H1 (cell line): ENCODE measurements at regions not wholly inside any gene's neighbourhood (a gene's known extent, or its start where the extent isn't known, plus 50 kb on each side); places are given as distances from the start of the nearest gene placed in this dataset.

Source experiments
- CTCF ChIA-PET: fragments of 300-600 bp; sonication (Branson Sonifier 250); formaldehyde crosslinking; loops from one replicate; lab custom pipeline; 2021; ENCODE audit not compliant: partially characterized antibody; lab: Charles Lee
- POLR2A ChIA-PET: fragments of 300-600 bp; sonication (Branson Sonifier 250); formaldehyde crosslinking; loops from one replicate; lab custom pipeline; 2021; ENCODE audit warnings: inconsistent platforms; ENCODE audit not compliant: partially characterized antibody; lab: Charles Lee
- DNase-seq, 2 experiments: peaks; one replicate each; pipeline versions ENCODE4 v3.0.0 to v3.0.0-alpha.2; 2010 to 2022; ENCODE audit warnings: low spot score in 2 of 2, low read depth in 1 of 2, mixed read lengths in 1 of 2
- FAIRE-seq: peaks from 2 replicates; lab custom pipeline; 2011; peaks lifted over from hg19 to GRCh38; lab: Jason Lieb, UNC
- H2AFZ ChIP-seq: 2 replicates; pipeline ENCODE4 v1.8.1; 2012; ENCODE audit warnings: low read length, inconsistent platforms
- H2AK5ac ChIP-seq: 2 replicates; pipeline ENCODE4 v1.6.1; 2013; ENCODE audit warnings: low read depth, low read length
- H2BK120ac ChIP-seq: replicated peaks from 2 replicates; pipeline ENCODE3; 2013; ENCODE audit warnings: low read depth, low read length, inconsistent platforms
- H2BK12ac ChIP-seq: 2 replicates; pipeline ENCODE4 v1.6.1; 2013; ENCODE audit warnings: low read depth, low read length
- H2BK15ac ChIP-seq: 2 replicates; pipeline ENCODE4 v1.6.1; 2013; ENCODE audit warnings: low read length
- H2BK20ac ChIP-seq: 2 replicates; pipeline ENCODE4 v1.6.1; 2013; ENCODE audit warnings: low read length
- H2BK5ac ChIP-seq: 2 replicates; pipeline ENCODE4 v1.6.1; 2013; ENCODE audit warnings: low read depth, low read length
- H3K14ac ChIP-seq: 2 replicates; pipeline ENCODE4 v1.6.1; 2013; ENCODE audit warnings: inconsistent platforms; ENCODE audit not compliant: insufficient read length
- H3K18ac ChIP-seq: 2 replicates; pipeline ENCODE4 v1.6.1; 2013; ENCODE audit warnings: low read length; ENCODE audit errors: extremely low read depth
- H3K23ac ChIP-seq: 2 replicates; pipeline ENCODE4 v1.6.1; 2013; ENCODE audit warnings: inconsistent platforms; ENCODE audit not compliant: insufficient read length
- H3K23me2 ChIP-seq: 2 replicates; pipeline ENCODE4 v1.6.1; 2013; ENCODE audit warnings: low read depth, low read length
- H3K27ac ChIP-seq: 2 replicates; pipeline ENCODE4 v1.6.1; 2011; ENCODE audit warnings: low read depth, low read length, inconsistent platforms
- H3K27me3 ChIP-seq, 4 experiments: replicated peaks in 1 of 4; 1 replicate in 1 of 4; 2 replicates in 3 of 4; pipeline versions ENCODE4 v1.6.1 to v1.8.1; 2011 to 2013; ENCODE audit warnings: low read length in 3 of 4, mild to moderate bottlenecking in 3 of 4, inconsistent platforms in 2 of 4, mixed read lengths in 2 of 4, moderate library complexity in 1 of 4; ENCODE audit not compliant: control insufficient read depth in 3 of 4, insufficient read depth in 3 of 4; ENCODE audit errors: extremely low read depth in 1 of 4
- H3K36me3 ChIP-seq, 4 experiments: 2 replicates each; pipeline versions ENCODE4 v1.6.1 to v1.8.1; 2011 to 2013; ENCODE audit warnings: mild to moderate bottlenecking in 4 of 4, low read length in 3 of 4, moderate library complexity in 2 of 4, control low read depth in 1 of 4, inconsistent platforms in 1 of 4; ENCODE audit not compliant: insufficient read depth in 4 of 4, control insufficient read depth in 2 of 4
- H3K4ac ChIP-seq: replicated peaks from 2 replicates; pipeline ENCODE3; 2013; ENCODE audit warnings: low read length, low read depth, mixed read lengths, inconsistent platforms; ENCODE audit not compliant: insufficient read length
- H3K4me1 ChIP-seq, 4 experiments: replicated peaks in 1 of 4; 1 replicate in 1 of 4; 2 replicates in 3 of 4; pipeline versions ENCODE4 v1.6.1 to v1.8.1; 2011 to 2013; ENCODE audit warnings: low read length in 3 of 4, inconsistent platforms in 2 of 4, mixed read lengths in 1 of 4; ENCODE audit not compliant: insufficient read depth in 4 of 4, control insufficient read depth in 3 of 4
- H3K4me2 ChIP-seq, 2 experiments: 2 replicates each; pipeline versions ENCODE4 v1.6.1 to v1.8.1; 2011 to 2013; ENCODE audit warnings: low read depth in 2 of 2, low read length in 2 of 2, control low read depth in 1 of 2, inconsistent platforms in 1 of 2, mild to moderate bottlenecking in 1 of 2; ENCODE audit not compliant: insufficient read depth in 1 of 2
- H3K4me3 ChIP-seq, 4 experiments: fragments of 200-600, 300-600 bp in 1 of 4; sonication (generic), shearing (Covaris generic), sonication (Bioruptor Twin) in 1 of 4; 2 replicates each; pipeline versions ENCODE4 v1.5.1 to v1.8.1; 2011 to 2016; ENCODE audit warnings: low read length in 4 of 4, low read depth in 3 of 4, control low read depth in 2 of 4, inconsistent platforms in 2 of 4, mild to moderate bottlenecking in 2 of 4, mixed read lengths in 1 of 4, moderate library complexity in 1 of 4; ENCODE audit not compliant: insufficient read depth in 2 of 4; ENCODE audit errors: extremely low read depth in 1 of 4
- H3K56ac ChIP-seq: replicated peaks from 2 replicates; pipeline ENCODE3; 2013; ENCODE audit warnings: low read depth, mild to moderate bottlenecking, mixed read lengths, low read length, inconsistent platforms; ENCODE audit not compliant: insufficient read length
- H3K79me1 ChIP-seq: 2 replicates; pipeline ENCODE4 v1.6.1; 2013; ENCODE audit warnings: low read depth, low read length, control low read depth
- H3K79me2 ChIP-seq, 2 experiments: 2 replicates each; pipeline versions ENCODE4 v1.6.1 to v1.8.1; 2012 to 2013; ENCODE audit warnings: low read length in 2 of 2, mild to moderate bottlenecking in 2 of 2, inconsistent platforms in 1 of 2; ENCODE audit not compliant: insufficient read depth in 2 of 2, control insufficient read depth in 1 of 2
- H3K9ac ChIP-seq, 4 experiments: replicated peaks in 1 of 4; 1 replicate in 1 of 4; 2 replicates in 3 of 4; pipeline versions ENCODE4 v1.6.1 to v1.8.1; 2011 to 2013; ENCODE audit warnings: low read depth in 3 of 4, low read length in 3 of 4, control low read depth in 2 of 4, mild to moderate bottlenecking in 2 of 4, moderate library complexity in 2 of 4, inconsistent platforms in 1 of 4; ENCODE audit errors: extremely low read depth in 1 of 4
- H3K9me3 ChIP-seq, 2 experiments: 2 replicates each; pipeline versions ENCODE4 v1.6.1 to v1.8.1; 2012 to 2013; ENCODE audit warnings: mild to moderate bottlenecking in 2 of 2, moderate library complexity in 2 of 2, control low read depth in 1 of 2, inconsistent platforms in 1 of 2, low read depth in 1 of 2, low read length in 1 of 2, mixed read lengths in 1 of 2; ENCODE audit not compliant: insufficient read depth in 2 of 2
- H4K20me1 ChIP-seq, 2 experiments: replicated peaks in 1 of 2; 2 replicates each; pipeline versions ENCODE3 to v1.8.1; 2011 to 2013; ENCODE audit warnings: inconsistent platforms in 2 of 2, low read length in 2 of 2, mild to moderate bottlenecking in 1 of 2; ENCODE audit not compliant: insufficient read depth in 2 of 2, control insufficient read depth in 1 of 2
- H4K5ac ChIP-seq: 2 replicates; pipeline ENCODE4 v1.6.1; 2013; ENCODE audit warnings: low read length, low read depth, mixed read lengths, inconsistent platforms; ENCODE audit not compliant: insufficient read length
- H4K8ac ChIP-seq: 2 replicates; pipeline ENCODE4 v1.8.0; 2013; ENCODE audit warnings: mild to moderate bottlenecking, moderate library complexity, low read length, inconsistent platforms; ENCODE audit not compliant: insufficient read depth; ENCODE audit errors: extremely low read depth
- H4K91ac ChIP-seq: replicated peaks from 2 replicates; pipeline ENCODE3; 2013; ENCODE audit warnings: low read length, mixed read lengths, inconsistent platforms; ENCODE audit not compliant: insufficient read length
- BRCA1 ChIP-seq: IDR thresholded peaks from 2 replicates; pipeline ENCODE4 v1.6.1; 2012; ENCODE audit warnings: low read depth, low read length, improper control_type of control experiment
- HDAC6 ChIP-seq: IDR thresholded peaks from one replicate; pipeline ENCODE4 v1.7.1; 2012; ENCODE audit warnings: low read depth, mild to moderate bottlenecking, inconsistent platforms, low read length, moderate library complexity
- JUND ChIP-seq: IDR thresholded peaks from 2 replicates; pipeline ENCODE4 v1.6.1; 2011; ENCODE audit warnings: mild to moderate bottlenecking, improper control_type of control experiment, low read length
- MAFK ChIP-seq: IDR thresholded peaks from 2 replicates; pipeline ENCODE4 v1.6.1; 2012; ENCODE audit warnings: low read depth, mild to moderate bottlenecking, improper control_type of control experiment, low read length
- POLR2A ChIP-seq, 2 experiments: IDR thresholded peaks; 1 replicate in 1 of 2; 2 replicates in 1 of 2; pipeline ENCODE4 v1.6.1; 2011; ENCODE audit warnings: low read depth in 2 of 2, low read length in 2 of 2, mild to moderate bottlenecking in 2 of 2; ENCODE audit errors: control extremely low read depth in 1 of 2
- RFX5 ChIP-seq: IDR thresholded peaks from 2 replicates; pipeline ENCODE4 v1.6.1; 2011; ENCODE audit warnings: low read depth, low read length, improper control_type of control experiment, borderline replicate concordance
- SIX5 ChIP-seq: IDR thresholded peaks from 2 replicates; pipeline ENCODE4 v1.6.1; 2011; ENCODE audit warnings: mild to moderate bottlenecking, low read depth, low read length
- WGBS, 2 experiments: shearing (Covaris generic) in 1 of 2; methylation state at CpG; one replicate each; pipeline versions ENCODE4 v1.1.6 to v1.1.7; 2013 to 2015; ENCODE audit warnings: low lambda C conversion rate in 2 of 2, mixed read lengths in 2 of 2, inconsistent platforms in 1 of 2, low coverage in 1 of 2, missing lambda C conversion rate in 1 of 2; ENCODE audit not compliant: insufficient replicate concordance in 2 of 2, insufficient coverage in 1 of 2, insufficient read length in 1 of 2; ENCODE audit errors: extremely low coverage in 1 of 2, missing lambda C conversion rate in 1 of 2; 5-methylcytosine and 5-hydroxymethylcytosine counted together

GRCh38 chr2:51256736-51257135 is 224.8 kb upstream of the NRXN1 start:
- Histone ChIP-seq H3K27ac (no peak overlapping the region), H3K18ac (no peak overlapping the region), H3K56ac (no peak overlapping the region), H4K5ac (no peak overlapping the region), H3K14ac (no peak overlapping the region), H2BK20ac (no peak overlapping the region), H4K91ac (no peak overlapping the region), H2BK15ac (no peak overlapping the region), H2BK12ac (no peak overlapping the region), H3K4ac (no peak overlapping the region), H3K27me3 (no peaks in the 10 kb centered on the region), H2AFZ (no peak overlapping the region), H2BK5ac (no peak overlapping the region), H3K36me3 (no peaks in the 10 kb centered on the region), H3K79me1 (no peaks in the 10 kb centered on the region), H3K9ac (no peak overlapping the region), H2AK5ac (no peak overlapping the region), H4K20me1 (no peaks in the 10 kb centered on the region), H3K79me2 (no peaks in the 10 kb centered on the region), H3K4me1 (no peaks in the 10 kb centered on the region), H3K4me2 (no peak overlapping the region), H3K23me2 (no peaks in the 10 kb centered on the region), H3K4me3 (no peak overlapping the region), H4K8ac (no peak overlapping the region), H2BK120ac (no peak overlapping the region), H3K9me3 (no peaks in the 10 kb centered on the region), H3K23ac (no peak overlapping the region)
- no peak for DNase-seq
- no peak for FAIRE-seq
- TF ChIP-seq MAFK (no peak), POLR2A (IDR thresholded peaks at IDR 0.05; ENCODE audit: control extremely low read depth in 1 of 2, low read depth in 2 of 2, low read length in 2 of 2) (no peak), SIX5 (no peak), RFX5 (no peak), BRCA1 (no peak), HDAC6 (no peak), JUND (no peak)
- ChIA-PET CTCF (interaction anchor here (1.0 to 1.3 kb wide), 2 partner anchors 12 to 79 kb away, joined by 3 read pairs; no protein-coding TSS in a partner anchor), POLR2A (no interaction called here)
- WGBS, 2 experiments: 88% methylated on average over 5 of the region's 5 CpGs; no CpG with 5 or more reads in 1 of the 2 experiments
